HG03095 (cell line): ENCODE measurements at regions not wholly inside any gene's neighbourhood (a gene's known extent, or its start where the extent isn't known, plus 50 kb on each side); places are given as distances from the start of the nearest gene placed in this dataset.
"Not testable (repeated sequence)": the region's sequence is repeated elsewhere in the genome, so short reads cannot be mapped to it uniquely, and the experiment has no call there.

ENCODE experiments used
- ATAC-seq: cut with Tn5 transposase; IDR thresholded peaks from one replicate; pipeline ENCODE4 v1.9.1; 2021; ENCODE audit warnings: moderate library complexity; ENCODE audit not compliant: unreplicated experiment

- ATAC-seq = no peak
Measured at GRCh38 chr5:60546207-60546606, 153.8 kb downstream of the DEPDC1B start.

GRCh38 chr5:60545551-60545950, 154.4 kb downstream of the DEPDC1B start:
- ATAC-seq = no peak

- ATAC-seq = no peak
Measured at GRCh38 chr5:60544142-60544541, 155.8 kb downstream of the DEPDC1B start.

- ATAC-seq = no peak
Measured at GRCh38 chr5:60541980-60542379, 158.0 kb downstream of the DEPDC1B start.

- ATAC-seq = peak; percentile 91
Measured at GRCh38 chr5:60540856-60541805, 158.8 kb downstream of the DEPDC1B start.

- no peak for ATAC-seq
Measured at GRCh38 chr5:60538955-60539866, 160.8 kb downstream of the DEPDC1B start.

- no peak for ATAC-seq
Measured at GRCh38 chr5:60538426-60538825, 161.5 kb downstream of the DEPDC1B start.

GRCh38 chr5:60535951-60536350, 164.0 kb downstream of the DEPDC1B start:
- ATAC-seq = no peak

GRCh38 chr5:60535198-60535597, 164.8 kb downstream of the DEPDC1B start:
- ATAC-seq = no peak

GRCh38 chr5:60533789-60534188, 166.2 kb downstream of the DEPDC1B start:
- no peak for ATAC-seq

- not testable (repeated sequence) for ATAC-seq
Measured at GRCh38 chr5:60532796-60533195, 167.2 kb downstream of the DEPDC1B start.

GRCh38 chr5:60530144-60530848, 169.7 kb downstream of the DEPDC1B start:
- not testable (repeated sequence) for ATAC-seq

GRCh38 chr5:60529001-60529400, 171.0 kb downstream of the DEPDC1B start:
- ATAC-seq = no peak

GRCh38 chr5:60527072-60527471, 172.9 kb downstream of the DEPDC1B start:
- no peak for ATAC-seq

GRCh38 chr5:60526336-60526875, 173.6 kb downstream of the DEPDC1B start:
- ATAC-seq = no peak

GRCh38 chr5:60522292-60522905, 177.6 kb downstream of the DEPDC1B start:
- peak; percentile 88 for ATAC-seq

- no peak for ATAC-seq
Measured at GRCh38 chr5:60521376-60522291, 178.3 kb downstream of the DEPDC1B start.

GRCh38 chr5:60520451-60521227, 179.3 kb downstream of the DEPDC1B start:
- ATAC-seq = no peak
